ENCODE measurements at regions not wholly inside any gene's neighbourhood (a gene's known extent, or its start where the extent isn't known, plus 50 kb on each side); places are given as distances from the start of the nearest gene placed in this dataset.
"Not testable (repeated sequence)": the region's sequence is repeated elsewhere in the genome, so short reads cannot be mapped to it uniquely, and the experiment has no call there.

DNA sequence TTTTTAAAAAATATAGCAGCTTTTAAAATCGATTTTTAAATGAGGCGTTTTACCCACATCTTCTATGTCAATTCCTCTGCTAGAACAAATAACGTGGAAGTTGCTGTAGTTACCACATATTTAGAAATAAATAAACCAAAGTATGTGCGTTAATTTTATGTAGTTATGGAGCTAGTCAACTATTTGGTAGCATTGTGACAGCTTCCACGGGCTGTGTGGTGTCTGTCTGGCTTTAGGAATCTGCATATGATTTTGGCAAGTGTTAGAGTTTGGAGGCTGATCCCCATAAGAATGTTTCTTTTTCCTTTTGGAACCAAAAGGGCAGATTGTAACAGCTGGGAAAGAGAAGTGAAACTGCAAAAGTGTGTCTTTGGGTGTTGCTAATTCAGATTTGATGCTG lies 59.8 kb downstream of the HSFY2 start:
- intact Hi-C loops (cut with DNase I; ENCODE audit: low total_unique reads), result not testable (repeated sequence)

DNA sequence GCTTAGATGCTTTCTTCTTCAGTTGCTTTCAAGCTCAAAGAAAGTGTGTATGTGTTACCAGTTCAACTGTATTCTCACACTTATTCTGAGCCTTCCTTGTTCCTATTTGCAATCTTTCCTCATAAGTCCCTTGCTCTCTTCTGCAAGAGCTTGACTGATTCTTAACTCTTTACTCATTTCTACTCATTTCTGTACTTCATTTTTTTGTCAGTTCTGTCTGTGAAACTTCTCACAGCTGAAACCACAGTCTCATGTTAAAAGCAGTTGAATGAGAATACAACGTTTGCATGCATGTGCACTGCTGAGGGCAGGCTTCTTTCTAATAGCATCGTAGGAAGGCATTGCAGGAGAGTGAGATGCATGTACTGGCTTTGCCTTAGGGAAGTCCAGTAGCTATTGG lies 54.8 kb downstream of the HSFY2 start:
- intact Hi-C loops (cut with DNase I; ENCODE audit: low total_unique reads); H3K27me3 ChIP-seq; DNase-seq; H3K4me1 ChIP-seq; H3K36me3 ChIP-seq (ENCODE audit: low read depth, missing control alignments); H3K27ac ChIP-seq; H3K4me3 ChIP-seq; H3K9me3 ChIP-seq: not testable (repeated sequence)
- no CpG with 5 or more reads among the region's 2 CpGs for WGBS, 2 donors

More for the DNA sequence above, 59.8 kb downstream of the HSFY2 start:
- H3K4me1 ChIP-seq; H3K4me3 ChIP-seq; H3K9me3 ChIP-seq; DNase-seq; H3K27ac ChIP-seq; H3K36me3 ChIP-seq (ENCODE audit: low read depth, missing control alignments); H3K27me3 ChIP-seq: not testable (repeated sequence)
- no CpG with 5 or more reads among the region's 5 CpGs for WGBS, 2 donors

DNA sequence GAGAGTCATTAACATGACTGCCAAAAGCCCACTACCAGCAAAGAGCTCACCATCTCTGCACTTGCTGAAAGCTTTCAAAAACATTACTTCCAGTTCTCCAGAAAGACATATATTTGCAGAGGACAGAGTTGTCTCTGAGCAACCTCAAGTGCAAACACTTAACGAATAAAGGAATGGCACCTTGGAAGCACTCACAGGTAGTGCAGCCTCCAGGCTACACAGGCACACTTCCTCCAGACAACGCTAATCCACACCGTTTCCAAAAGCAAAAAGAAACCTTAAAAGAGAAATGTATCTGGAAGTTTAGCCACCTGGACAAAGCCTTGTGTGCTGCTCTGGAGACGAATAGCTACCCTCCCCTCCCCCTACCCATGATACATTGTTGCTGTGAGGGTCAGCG lies 53.1 kb downstream of the HSFY2 start:
- WGBS, 2 donors, result no CpG with 5 or more reads among the region's 5 CpGs
- H3K36me3 ChIP-seq (ENCODE audit: low read depth, missing control alignments); H3K27ac ChIP-seq; DNase-seq; intact Hi-C loops (cut with DNase I; ENCODE audit: low total_unique reads); H3K27me3 ChIP-seq; H3K4me3 ChIP-seq; H3K9me3 ChIP-seq; H3K4me1 ChIP-seq: not testable (repeated sequence)

Data from testis (tissue), 2 donors.